Type B pancreatic cell (in vitro differentiated cells): ENCODE measurements at regions not wholly inside any gene's neighbourhood (a gene's known extent, or its start where the extent isn't known, plus 50 kb on each side); places are given as distances from the start of the nearest gene placed in this dataset.

Experiments used
- DNase-seq: peaks from one replicate; pipeline ENCODE4 v3.0.0; 2021; ENCODE audit warnings: mixed read lengths; ENCODE audit not compliant: unreplicated experiment; ENCODE audit errors: extremely low spot score
- H3K27ac Mint-ChIP-seq: 2 replicates; pipeline ENCODE4 v1.8.0; 2021; ENCODE audit warnings: mild to moderate bottlenecking, mixed read lengths
- H3K27me3 Mint-ChIP-seq: 2 replicates; pipeline ENCODE4 v1.8.0; 2021; ENCODE audit warnings: mixed read lengths
- H3K36me3 Mint-ChIP-seq: 2 replicates; pipeline ENCODE4 v1.8.0; 2021; ENCODE audit warnings: mixed read lengths
- H3K4me1 Mint-ChIP-seq: one replicate; pipeline ENCODE4 v1.8.0; 2021; ENCODE audit warnings: mixed read lengths; ENCODE audit not compliant: unreplicated experiment
- H3K4me3 Mint-ChIP-seq: 2 replicates; pipeline ENCODE4 v1.8.0; 2021; ENCODE audit warnings: mild to moderate bottlenecking, mixed read lengths
- H3K9me3 Mint-ChIP-seq: 2 replicates; pipeline ENCODE4 v1.8.0; 2021; ENCODE audit warnings: mixed read lengths
- TF ChIP-seq, protein P1 (sequence below): fragments of 200-600 bp; sonication (generic); conservative IDR thresholded peaks from 2 replicates; pipeline ENCODE4 v1.5.0; 2021; ENCODE audit warnings: antibody characterized with exemption, mild to moderate bottlenecking

DNA sequence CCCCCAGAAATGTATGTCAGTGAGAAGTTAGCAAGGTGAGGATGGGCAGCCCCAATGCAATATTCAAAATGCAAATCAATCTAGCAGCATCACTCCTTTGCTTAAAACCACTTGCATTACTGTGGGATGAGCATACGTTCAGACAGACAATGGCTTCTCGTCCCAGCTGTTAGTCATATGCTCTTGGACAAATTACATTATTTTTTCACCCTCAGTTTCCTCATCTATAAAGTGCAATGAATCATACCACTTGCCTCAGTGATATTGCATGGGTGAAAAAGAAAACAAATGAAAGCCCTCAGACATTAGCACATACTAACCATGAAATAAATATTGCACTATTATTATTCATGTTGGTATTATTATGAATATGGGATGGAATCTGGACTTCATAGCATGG lies 132.3 kb downstream of the C12orf75 start:
- H3K27ac Mint-ChIP-seq: no peak overlapping the region

DNA sequence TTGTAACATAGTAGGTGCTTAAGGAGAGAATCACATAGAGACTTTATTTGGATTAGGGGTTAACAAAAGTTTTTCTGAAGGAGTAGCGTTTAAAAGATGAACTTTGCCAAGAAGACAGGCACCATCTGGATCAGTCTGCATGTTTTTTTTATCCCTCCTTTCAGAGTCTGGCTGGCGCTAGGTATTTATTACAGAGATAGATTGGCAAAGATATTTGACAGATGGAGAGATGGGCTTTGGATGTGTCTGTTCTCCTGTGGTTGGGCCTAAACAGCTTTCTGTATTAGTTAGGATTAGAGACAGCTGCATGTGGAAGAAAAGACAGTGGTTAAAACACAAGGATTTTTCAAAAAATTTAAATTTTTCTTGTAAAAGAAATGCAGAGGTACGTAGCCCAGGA lies 133.9 kb downstream of the C12orf75 start:
- H3K9me3 Mint-ChIP-seq: peaks cover 2% of the 10 kb centered on the region
- H3K4me1 Mint-ChIP-seq: peaks cover 19% of the 10 kb centered on the region
- no peak for DNase-seq
- no peak overlapping the region for H3K27ac Mint-ChIP-seq
- H3K27me3 Mint-ChIP-seq: peaks cover 15% of the 10 kb centered on the region
- TF ChIP-seq, protein P1, sequence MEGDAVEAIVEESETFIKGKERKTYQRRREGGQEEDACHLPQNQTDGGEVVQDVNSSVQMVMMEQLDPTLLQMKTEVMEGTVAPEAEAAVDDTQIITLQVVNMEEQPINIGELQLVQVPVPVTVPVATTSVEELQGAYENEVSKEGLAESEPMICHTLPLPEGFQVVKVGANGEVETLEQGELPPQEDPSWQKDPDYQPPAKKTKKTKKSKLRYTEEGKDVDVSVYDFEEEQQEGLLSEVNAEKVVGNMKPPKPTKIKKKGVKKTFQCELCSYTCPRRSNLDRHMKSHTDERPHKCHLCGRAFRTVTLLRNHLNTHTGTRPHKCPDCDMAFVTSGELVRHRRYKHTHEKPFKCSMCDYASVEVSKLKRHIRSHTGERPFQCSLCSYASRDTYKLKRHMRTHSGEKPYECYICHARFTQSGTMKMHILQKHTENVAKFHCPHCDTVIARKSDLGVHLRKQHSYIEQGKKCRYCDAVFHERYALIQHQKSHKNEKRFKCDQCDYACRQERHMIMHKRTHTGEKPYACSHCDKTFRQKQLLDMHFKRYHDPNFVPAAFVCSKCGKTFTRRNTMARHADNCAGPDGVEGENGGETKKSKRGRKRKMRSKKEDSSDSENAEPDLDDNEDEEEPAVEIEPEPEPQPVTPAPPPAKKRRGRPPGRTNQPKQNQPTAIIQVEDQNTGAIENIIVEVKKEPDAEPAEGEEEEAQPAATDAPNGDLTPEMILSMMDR: no peak
- no peaks in the 10 kb centered on the region for H3K36me3 Mint-ChIP-seq
- H3K4me3 Mint-ChIP-seq: no peak overlapping the region

More for the DNA sequence above, 132.3 kb downstream of the C12orf75 start:
- peaks cover 18% of the 10 kb centered on the region for H3K4me1 Mint-ChIP-seq
- H3K36me3 Mint-ChIP-seq: no peaks in the 10 kb centered on the region
- peaks cover 13% of the 10 kb centered on the region for H3K9me3 Mint-ChIP-seq
- no peak overlapping the region for H3K4me3 Mint-ChIP-seq
- DNase-seq: no peak
- peaks cover 7% of the 10 kb centered on the region for H3K27me3 Mint-ChIP-seq
- TF ChIP-seq, protein P1: no peak

DNA sequence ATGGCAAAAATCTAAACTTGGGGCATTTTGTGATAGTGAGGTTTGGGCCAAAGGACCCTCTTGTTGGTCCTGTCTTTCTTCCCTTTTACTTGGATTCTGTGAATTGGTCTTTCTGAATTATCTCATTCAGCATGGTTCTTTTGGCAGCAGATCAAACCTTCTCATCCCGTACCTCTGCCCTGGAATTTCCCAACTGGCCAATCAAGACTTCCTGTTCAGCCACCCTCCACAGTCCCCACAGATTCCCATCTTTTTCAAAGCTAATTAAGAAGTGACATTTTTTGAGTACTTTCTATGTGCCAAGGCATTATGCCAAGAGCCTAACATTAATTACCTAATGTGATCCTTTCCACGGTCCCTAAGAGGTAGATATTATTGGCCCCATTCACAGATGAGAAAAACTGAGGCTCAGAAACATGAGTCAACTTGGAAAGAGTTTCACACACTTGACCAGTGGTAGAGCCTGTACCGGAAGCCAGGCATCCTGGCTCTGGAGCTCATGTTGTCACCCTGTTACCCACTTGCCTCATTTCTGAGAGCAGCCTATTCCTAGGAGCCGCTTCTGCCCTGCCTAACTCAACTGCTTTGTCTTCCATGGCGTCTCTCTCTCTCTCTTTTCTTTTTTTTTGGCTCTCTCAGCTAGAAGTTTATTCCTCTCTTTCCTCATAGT lies 135.9 kb downstream of the C12orf75 start:
- TF ChIP-seq, protein P1: no peak
- Mint-ChIP-seq H3K4me1 (peaks cover 15% of the 10 kb centered on the region), H3K27me3 (peaks cover 15% of the 10 kb centered on the region), H3K36me3 (no peaks in the 10 kb centered on the region), H3K4me3 (no peak overlapping the region), H3K27ac (no peak overlapping the region), H3K9me3 (no peaks in the 10 kb centered on the region)
- no peak for DNase-seq

GRCh38 chr12:105466901-105467598 lies 136.6 kb downstream of the C12orf75 start:
- H3K4me1 Mint-ChIP-seq: peaks cover 15% of the 10 kb centered on the region
- DNase-seq: no peak
- no peak overlapping the region for H3K27ac Mint-ChIP-seq
- no peak overlapping the region for H3K4me3 Mint-ChIP-seq
- TF ChIP-seq, protein P1: no peak
- H3K36me3 Mint-ChIP-seq: no peaks in the 10 kb centered on the region
- no peaks in the 10 kb centered on the region for H3K9me3 Mint-ChIP-seq
- peaks cover 15% of the 10 kb centered on the region for H3K27me3 Mint-ChIP-seq

- TF ChIP-seq, protein P1: no peak
- Mint-ChIP-seq H3K27me3 (peaks cover 15% of the 10 kb centered on the region), H3K4me1 (peaks cover 15% of the 10 kb centered on the region), H3K4me3 (no peak overlapping the region), H3K36me3 (no peaks in the 10 kb centered on the region), H3K27ac (no peak overlapping the region), H3K9me3 (no peaks in the 10 kb centered on the region)
- no peak for DNase-seq
Measured at GRCh38 chr12:105467710-105468366, 137.3 kb downstream of the C12orf75 start.
